H7 (cell line): ENCODE measurements at regions not wholly inside any gene's neighbourhood (a gene's known extent, or its start where the extent isn't known, plus 50 kb on each side); places are given as distances from the start of the nearest gene placed in this dataset.
"Not testable (repeated sequence)": the region's sequence is repeated elsewhere in the genome, so short reads cannot be mapped to it uniquely, and the experiment has no call there.

Experiments
- DNase-seq: peaks from one replicate; pipeline ENCODE4 v3.0.0; 2012
- H3K27me3 ChIP-seq: 2 replicates; pipeline ENCODE4 v1.6.0; 2011; ENCODE audit warnings: mild to moderate bottlenecking, low read length; ENCODE audit not compliant: control insufficient read depth, insufficient read depth
- H3K36me3 ChIP-seq: replicated peaks from 2 replicates; pipeline ENCODE4 v1.5.1; 2011; ENCODE audit warnings: low read length; ENCODE audit not compliant: control insufficient read depth, insufficient read depth
- H3K4me3 ChIP-seq: 2 replicates; pipeline ENCODE4 v1.5.1; 2011; ENCODE audit warnings: low read depth, mild to moderate bottlenecking, control low read depth, low read length, moderate library complexity; ENCODE audit not compliant: insufficient read depth

DNA sequence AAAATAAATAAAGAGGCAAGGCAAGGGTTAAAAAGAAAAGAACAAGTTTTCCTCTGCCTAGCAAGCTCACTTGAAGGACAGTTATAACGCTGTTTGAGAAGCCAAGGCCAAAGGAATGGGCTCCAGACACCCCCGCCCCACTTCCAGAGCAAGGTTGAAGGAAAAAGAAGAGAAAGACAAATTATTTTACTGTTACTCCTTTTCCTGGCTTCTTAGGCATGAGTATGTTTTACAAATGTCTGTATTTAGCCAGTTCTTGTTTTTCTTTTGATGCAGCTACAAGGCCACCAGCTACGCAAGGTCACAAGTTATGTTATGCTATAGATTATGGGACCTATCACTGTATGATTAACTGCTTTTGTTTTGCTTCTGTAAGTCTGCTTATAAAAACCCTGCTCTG lies 94.6 kb downstream of the ZNF22 start:
- H3K27me3 ChIP-seq = no peaks in the 10 kb centered on the region
- no peaks in the 10 kb centered on the region for H3K36me3 ChIP-seq
- H3K4me3 ChIP-seq = no peak overlapping the region
- DNase-seq = no peak

DNA sequence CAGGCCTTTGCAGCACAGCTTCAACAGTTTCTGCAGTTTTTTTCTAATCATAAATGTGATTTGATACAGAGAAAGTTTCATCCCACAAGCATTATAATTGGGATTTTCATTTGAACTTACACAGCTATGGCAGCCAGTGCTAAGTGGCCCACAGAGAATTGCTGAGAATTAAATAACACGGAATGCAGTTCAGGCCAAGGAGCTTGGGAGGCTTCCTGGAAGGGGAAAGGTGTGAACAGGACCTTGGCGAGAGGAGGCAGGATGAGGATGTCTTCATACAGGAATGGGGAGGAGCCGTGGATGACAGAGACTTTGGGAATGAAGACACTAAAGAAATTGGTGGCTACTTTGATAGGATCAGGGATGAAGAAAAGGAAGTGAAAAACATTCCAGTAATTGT lies 95.3 kb downstream of the ZNF22 start:
- no peak for DNase-seq
- H3K36me3 ChIP-seq = no peaks in the 10 kb centered on the region
- no peak overlapping the region for H3K4me3 ChIP-seq

DNA sequence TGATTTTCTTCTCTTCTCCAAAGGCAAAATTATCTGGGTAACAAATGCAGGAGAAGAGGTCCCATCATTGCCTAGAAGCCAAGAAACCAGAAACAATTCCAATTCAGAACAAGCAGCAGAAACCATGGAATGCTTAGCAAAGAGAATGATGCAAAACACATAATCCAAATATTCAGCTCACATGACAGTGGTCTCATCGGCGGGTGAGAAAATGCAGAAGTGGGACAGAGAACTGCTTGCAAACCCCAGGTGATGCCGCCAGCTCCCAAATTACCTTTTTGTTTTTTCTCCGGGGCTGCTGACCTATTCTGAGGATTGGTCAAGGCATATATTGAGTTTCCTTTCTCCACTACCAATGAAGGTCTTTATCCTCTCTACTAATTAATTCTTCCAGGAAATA lies 99.7 kb downstream of the ZNF22 start:
- Histone ChIP-seq H3K27me3 (no peaks in the 10 kb centered on the region), H3K36me3 (no peaks in the 10 kb centered on the region), H3K4me3 (no peak overlapping the region)
- no peak for DNase-seq

More for the DNA sequence above, 95.3 kb downstream of the ZNF22 start:
- H3K27me3 ChIP-seq = no peaks in the 10 kb centered on the region

DNA sequence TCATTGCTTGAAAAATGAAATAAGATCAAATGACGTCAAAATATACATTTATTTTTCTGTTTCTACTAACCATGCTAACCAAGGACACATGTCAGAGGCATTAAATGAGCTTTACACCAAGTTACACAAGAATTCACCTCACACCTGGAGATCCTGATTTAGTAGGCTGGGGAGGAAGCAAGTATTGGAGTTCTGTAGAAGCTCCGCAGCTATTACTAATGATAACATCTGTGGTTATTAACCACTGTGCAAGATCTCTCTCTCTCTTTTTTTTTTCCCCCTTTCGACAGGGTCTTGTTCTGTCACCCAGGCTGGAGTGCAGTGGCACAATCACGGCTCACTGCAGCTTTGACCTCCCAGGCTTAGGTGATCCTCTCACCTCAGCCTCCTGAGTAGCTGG lies 104.0 kb downstream of the ZNF22 start:
- no peak for DNase-seq
- H3K27me3 ChIP-seq = no peaks in the 10 kb centered on the region
- H3K4me3 ChIP-seq = no peak overlapping the region

DNA sequence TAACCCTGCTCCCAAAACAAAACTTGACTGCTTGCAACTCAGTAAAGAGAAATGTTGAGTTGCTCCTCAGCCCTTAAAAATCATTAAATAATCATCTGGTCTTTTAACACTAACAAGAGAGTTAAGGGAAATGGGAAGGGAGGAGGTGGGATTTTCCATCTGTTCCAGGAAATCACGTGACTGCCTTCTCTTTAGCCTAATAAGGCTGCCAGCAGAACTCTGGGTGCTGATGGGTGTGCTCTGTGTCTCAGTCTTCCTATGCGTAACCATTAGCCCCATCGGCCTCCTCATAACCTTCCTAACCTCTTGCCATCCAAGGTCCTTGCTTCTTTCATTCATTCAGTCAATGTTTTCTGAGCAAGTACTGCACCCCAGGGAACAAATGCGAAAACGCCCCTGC lies 104.6 kb downstream of the ZNF22 start:
- not testable (repeated sequence) for H3K4me3 ChIP-seq, H3K36me3 ChIP-seq, H3K27me3 ChIP-seq, DNase-seq

More for the DNA sequence above, 104.0 kb downstream of the ZNF22 start:
- H3K36me3 ChIP-seq = no peaks in the 10 kb centered on the region

DNA sequence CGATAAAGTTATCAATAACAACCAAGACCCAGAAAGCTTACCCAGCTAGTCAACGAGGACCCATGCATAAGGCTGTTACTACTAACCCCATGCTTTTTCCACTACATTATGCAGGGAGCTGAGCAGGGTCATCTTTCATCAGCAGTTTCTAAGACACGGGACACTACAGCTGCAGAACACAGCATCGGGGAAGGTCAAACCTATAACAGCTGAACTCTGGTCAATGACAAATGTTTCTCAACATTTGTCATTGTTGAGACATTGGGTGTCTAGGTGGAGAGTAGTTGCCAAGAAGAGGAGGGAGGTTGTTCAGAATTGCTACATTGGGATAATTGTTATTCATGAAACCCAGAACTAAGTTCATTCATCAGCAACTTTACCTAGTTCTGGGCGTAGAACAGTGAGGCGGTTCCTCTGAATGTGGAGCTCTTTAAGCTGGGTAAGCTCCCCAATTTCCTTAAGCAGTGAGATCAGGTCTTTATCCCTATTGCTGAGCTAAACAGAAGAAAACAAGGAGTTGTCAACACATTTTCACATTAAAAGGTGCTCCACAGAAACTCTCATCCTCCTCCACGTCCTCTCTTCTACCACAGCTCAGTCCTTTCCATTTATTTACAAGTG lies 105.6 kb downstream of the ZNF22 start:
- Histone ChIP-seq H3K4me3 (no peak overlapping the region), H3K27me3 (no peaks in the 10 kb centered on the region), H3K36me3 (no peaks in the 10 kb centered on the region)
- no peak for DNase-seq

DNA sequence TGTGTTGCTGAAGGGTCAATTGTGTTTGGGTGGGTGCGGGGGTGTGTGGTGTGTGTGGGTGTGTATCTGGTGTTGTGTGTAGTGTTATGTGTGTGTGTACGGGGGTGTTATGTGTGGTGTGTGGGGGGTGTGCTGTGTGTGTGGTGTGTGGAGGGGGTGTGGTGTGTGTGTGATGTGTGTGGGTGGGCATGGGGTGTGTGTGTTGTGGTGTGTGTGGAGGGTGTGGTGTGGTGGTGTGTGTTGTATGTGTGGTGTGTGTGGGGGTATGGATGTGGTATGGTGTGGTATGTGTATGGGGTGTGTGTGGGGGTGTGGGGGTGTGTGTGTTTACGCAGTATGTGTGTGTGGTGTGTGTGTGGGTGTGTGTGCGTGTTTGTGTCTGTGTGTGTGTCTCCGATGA lies 110.8 kb downstream of the ZNF22 start:
- H3K4me3 ChIP-seq = no peak overlapping the region
- no peak for DNase-seq
- no peaks in the 10 kb centered on the region for H3K36me3 ChIP-seq
- no peaks in the 10 kb centered on the region for H3K27me3 ChIP-seq

DNA sequence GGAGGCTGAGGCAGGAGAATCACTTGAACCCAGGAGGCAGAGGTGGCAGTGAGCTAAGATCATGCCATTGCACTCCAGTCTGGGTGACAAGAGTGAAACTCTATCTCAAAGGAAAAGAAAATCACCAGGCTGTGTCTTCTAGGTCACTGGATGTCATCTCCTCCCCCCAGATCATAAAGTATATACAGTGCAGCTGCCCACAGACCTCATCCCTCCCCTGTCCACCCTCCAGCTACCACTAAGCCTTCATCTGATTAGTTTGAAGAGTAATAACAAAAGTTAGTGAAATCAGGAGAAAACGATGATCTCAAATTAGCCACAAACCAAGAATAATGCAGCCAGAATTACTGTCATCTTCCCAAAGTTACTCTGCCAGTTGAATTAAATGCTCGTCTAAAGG lies 117.2 kb downstream of the ZNF22 start:
- H3K27me3 ChIP-seq, H3K4me3 ChIP-seq, DNase-seq: not testable (repeated sequence)

DNA sequence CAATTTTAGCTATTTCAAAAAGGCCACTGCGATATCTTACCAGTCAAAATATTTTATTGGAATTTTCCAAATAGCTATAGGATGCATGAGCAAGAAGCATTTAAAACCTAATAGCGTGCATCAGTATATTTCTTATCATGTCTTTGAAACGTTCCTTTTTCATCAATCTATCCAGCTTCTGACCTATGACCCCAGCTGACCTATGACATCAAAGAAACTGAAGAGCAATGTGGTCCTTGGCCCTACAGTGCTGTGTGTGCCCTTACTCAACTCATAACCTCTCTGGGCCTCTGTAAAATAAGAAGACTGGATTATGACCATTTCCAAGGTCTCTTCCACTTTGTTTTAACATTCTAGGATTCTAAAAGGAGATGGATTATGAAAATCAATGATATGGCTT lies 118.2 kb downstream of the ZNF22 start:
- H3K4me3 ChIP-seq = no peak overlapping the region

More for the DNA sequence above, 117.2 kb downstream of the ZNF22 start:
- H3K36me3 ChIP-seq = not testable (repeated sequence)

DNA sequence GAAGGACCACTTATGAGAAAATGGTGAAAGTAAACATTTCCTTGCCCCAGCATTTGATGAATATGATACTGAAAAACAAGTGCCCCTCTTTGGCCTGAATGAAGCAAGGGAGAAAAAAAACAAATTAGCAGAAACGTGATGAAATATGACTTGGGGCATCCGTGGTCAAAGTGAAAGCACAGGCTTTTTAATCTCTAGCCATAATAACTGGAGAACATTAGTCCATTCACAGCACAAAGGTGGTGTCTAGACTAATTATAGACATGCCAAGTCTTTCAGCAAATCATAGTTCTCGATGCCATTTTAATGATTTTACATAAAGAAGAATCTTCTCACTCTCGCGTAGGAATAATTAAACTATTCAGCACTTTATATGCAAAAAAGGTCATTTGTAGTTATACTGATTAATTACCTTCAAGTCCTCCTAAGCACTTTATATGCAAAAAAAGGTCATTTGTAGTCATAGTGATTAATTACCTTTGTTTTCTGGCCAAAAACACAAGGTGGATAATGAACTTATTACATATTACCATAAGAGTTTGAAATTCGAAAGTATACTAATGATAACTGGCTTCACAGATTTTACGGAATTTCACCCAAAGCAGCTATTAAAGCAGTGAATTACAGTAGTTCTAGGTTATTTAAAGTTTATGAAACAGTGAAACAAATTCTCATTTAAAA lies 121.6 kb downstream of the ZNF22 start:
- not testable (repeated sequence) for H3K4me3 ChIP-seq, DNase-seq, H3K36me3 ChIP-seq, H3K27me3 ChIP-seq

More for the DNA sequence above, 118.2 kb downstream of the ZNF22 start:
- H3K27me3 ChIP-seq = no peaks in the 10 kb centered on the region
- H3K36me3 ChIP-seq = no peaks in the 10 kb centered on the region
- DNase-seq = no peak

DNA sequence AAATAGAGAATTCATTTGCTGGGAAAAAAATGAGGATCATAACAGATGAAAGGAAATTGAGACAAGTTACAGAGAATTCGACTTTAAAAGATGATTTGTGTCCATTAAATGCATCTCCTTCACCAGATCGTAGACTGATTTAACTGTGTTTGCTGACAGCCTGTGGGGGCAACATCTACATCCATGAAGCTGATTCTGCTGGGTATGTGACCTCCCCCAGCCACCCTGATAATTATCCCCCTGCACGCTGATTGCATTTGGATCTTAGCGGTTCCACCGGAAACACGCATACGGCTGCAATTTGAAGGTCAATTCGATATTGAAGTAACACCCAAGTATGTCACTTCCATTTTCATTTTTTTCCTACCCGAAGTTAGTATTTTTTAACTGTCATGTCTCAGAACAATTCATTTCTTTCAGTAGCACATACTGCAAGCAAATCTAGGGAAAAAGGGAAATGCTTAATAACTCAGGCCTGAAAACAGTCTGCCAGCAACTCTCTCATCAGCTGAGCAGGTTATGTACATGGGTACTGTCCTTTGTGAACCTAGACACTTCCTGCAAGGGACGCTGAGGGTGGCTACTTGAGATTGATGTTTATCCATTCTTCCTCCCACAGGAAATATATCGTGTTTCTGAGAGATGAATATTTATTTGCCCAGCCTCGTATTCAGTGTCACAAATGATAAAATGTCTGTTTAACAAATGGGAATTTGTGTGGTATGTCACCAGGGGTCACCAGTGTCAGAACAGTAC lies 134.9 kb downstream of the ZNF22 start:
- Histone ChIP-seq H3K4me3 (no peak overlapping the region), H3K36me3 (no peaks in the 10 kb centered on the region), H3K27me3 (no peaks in the 10 kb centered on the region)
- DNase-seq = no peak

DNA sequence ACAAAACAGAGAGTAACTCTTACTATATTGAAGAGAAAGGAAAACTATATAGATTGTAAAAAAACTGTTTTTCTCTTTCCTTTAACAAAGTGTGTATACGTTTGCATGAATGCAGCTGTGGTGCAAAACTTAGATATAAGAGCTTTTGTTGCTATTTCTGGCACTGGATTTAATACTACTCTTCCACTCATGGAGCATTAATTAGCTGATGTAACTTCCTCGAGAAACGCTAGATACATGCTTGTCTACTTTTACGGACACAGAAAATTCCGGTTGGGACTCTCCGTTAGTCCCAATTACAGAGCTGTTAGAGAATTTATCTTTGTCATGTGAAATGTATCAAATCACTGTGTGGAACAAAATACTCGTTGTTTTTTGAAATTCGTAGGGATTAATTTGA lies 135.5 kb downstream of the ZNF22 start:
- Histone ChIP-seq H3K36me3 (no peaks in the 10 kb centered on the region), H3K4me3 (no peak overlapping the region), H3K27me3 (no peaks in the 10 kb centered on the region)
- no peak for DNase-seq

DNA sequence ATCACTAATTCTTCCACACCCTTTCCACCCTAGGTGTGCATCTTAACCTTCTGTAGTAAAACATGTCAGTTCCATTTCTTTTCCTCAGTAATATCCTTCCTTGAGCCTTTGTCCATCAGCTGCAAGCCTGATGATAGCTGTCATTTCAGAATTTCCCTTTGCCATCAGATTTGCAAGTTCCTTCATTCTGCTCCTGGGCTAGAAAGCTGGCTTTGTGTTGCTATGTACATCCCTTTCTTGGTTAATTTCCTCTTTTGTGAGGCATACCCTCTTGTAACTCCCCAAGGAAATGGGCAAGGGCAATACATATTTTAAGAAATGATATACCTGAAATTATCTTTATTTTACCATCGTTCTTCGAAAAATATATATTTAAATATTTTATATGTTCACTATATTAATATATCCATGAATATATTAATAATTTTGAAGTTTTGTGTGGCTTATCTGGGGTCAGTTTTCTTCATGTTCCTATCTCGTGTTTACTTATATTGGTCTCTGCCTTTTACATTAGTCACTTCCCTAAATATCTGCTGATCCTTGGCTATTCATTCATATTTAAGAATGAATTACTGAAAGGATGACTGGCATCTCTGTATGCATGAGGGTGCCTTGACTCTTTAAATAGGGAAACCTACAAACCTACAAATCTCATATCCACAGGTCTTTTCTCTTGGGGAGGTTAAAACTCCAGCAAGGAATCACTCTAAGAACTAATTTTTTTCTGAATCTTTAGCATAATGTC lies 143.8 kb downstream of the ZNF22 start:
- no peaks in the 10 kb centered on the region for H3K27me3 ChIP-seq
- no peak for DNase-seq
- H3K36me3 ChIP-seq = no peaks in the 10 kb centered on the region
- no peak overlapping the region for H3K4me3 ChIP-seq

DNA sequence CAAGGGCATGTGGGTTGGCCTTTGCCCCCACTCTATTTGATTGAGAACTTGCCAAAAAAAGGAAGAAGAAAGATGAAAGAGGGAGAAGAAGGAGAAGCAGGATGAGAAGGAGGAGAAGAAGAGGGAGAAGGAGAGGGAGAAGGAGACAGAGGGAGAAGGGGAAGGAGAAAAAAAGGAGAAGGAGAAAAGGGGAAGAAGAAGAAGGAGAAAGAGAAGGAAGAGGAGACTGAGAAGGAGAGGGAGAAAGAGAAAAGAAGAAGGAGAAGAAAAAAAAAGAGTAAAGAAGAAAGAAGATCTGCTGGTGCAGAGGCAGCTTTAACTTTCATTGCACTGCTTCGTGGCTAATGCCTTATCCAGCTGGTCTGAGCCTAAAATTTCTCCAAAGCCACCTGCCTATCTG lies 144.4 kb downstream of the ZNF22 start:
- not testable (repeated sequence) for H3K36me3 ChIP-seq, H3K27me3 ChIP-seq, H3K4me3 ChIP-seq, DNase-seq
